Middle frontal gyrus (tissue), 1 donor: ENCODE measurements at regions not wholly inside any gene's neighbourhood (a gene's known extent, or its start where the extent isn't known, plus 50 kb on each side); places are given as distances from the start of the nearest gene placed in this dataset.

ENCODE experiments used
- DNase-seq: peaks from one replicate; pipeline ENCODE4 v3.0.0-alpha.2; 2015; ENCODE audit warnings: low spot score; ENCODE audit errors: extremely low spot score

GRCh38 chr4:4606321-4606720, 64.5 kb upstream of the STX18 start:
- no peak for DNase-seq

- DNase-seq = no peak
Measured at GRCh38 chr4:4605849-4606248, 64.0 kb upstream of the STX18 start.

GRCh38 chr4:4603592-4603991, 61.7 kb upstream of the STX18 start:
- DNase-seq = no peak

- DNase-seq = no peak
Measured at GRCh38 chr4:4603067-4603466, 61.2 kb upstream of the STX18 start.

GRCh38 chr4:4602468-4602867, 60.6 kb upstream of the STX18 start:
- DNase-seq = no peak

- no peak for DNase-seq
Measured at GRCh38 chr4:4601803-4602369, 60.0 kb upstream of the STX18 start.

- no peak for DNase-seq
Measured at GRCh38 chr4:4599481-4600275, 57.8 kb upstream of the STX18 start.

GRCh38 chr4:4598851-4599411, 57.1 kb upstream of the STX18 start:
- no peak for DNase-seq

GRCh38 chr4:4596720-4597119, 54.9 kb upstream of the STX18 start:
- no peak for DNase-seq

GRCh38 chr4:4595252-4595651, 53.4 kb upstream of the STX18 start:
- DNase-seq = no peak

GRCh38 chr4:4594285-4594920, 52.6 kb upstream of the STX18 start:
- DNase-seq = no peak

GRCh38 chr4:4593596-4594284, 51.9 kb upstream of the STX18 start:
- DNase-seq = no peak

GRCh38 chr4:4592414-4592813, 50.6 kb upstream of the STX18 start:
- no peak for DNase-seq
